BE2C (cell line): ENCODE measurements at regions not wholly inside any gene's neighbourhood (a gene's known extent, or its start where the extent isn't known, plus 50 kb on each side); places are given as distances from the start of the nearest gene placed in this dataset.

Source experiments
- DNase-seq: peaks from one replicate; pipeline ENCODE4 v3.0.0-alpha.2; 2020
- H3K27me3 ChIP-seq: fragments of 250-450 bp; sonication (Bioruptor Pico); 2 replicates; pipeline ENCODE4 v1.5.1; 2020; ENCODE audit warnings: mild to moderate bottlenecking
- H3K36me3 ChIP-seq: fragments of 250-450 bp; sonication (Bioruptor Pico); 2 replicates; pipeline ENCODE4 v1.5.1; 2020; ENCODE audit warnings: mild to moderate bottlenecking
- H3K4me1 ChIP-seq: fragments of 250-450 bp; sonication (Bioruptor Pico); 2 replicates; pipeline ENCODE4 v1.5.1; 2020
- H3K4me3 ChIP-seq: 2 replicates; pipeline ENCODE4 v1.5.1; 2011; ENCODE audit warnings: low read depth, low read length
- H3K9me3 ChIP-seq: fragments of 250-450 bp; sonication (Bioruptor Pico); 2 replicates; pipeline ENCODE4 v1.5.1; 2020
- CTCF ChIP-seq: IDR thresholded peaks from 2 replicates; pipeline ENCODE4 v1.5.1; 2012; ENCODE audit warnings: mild to moderate bottlenecking, low read depth, low read length

GRCh38 chr6:19554356-19555225, 282.6 kb upstream of the ID4 start:
- DNase-seq = no peak
- TF ChIP-seq CTCF = no peak

GRCh38 chr6:19557191-19557590, 280.0 kb upstream of the ID4 start:
- no peak for DNase-seq
- TF ChIP-seq CTCF = no peak
- Histone ChIP-seq H3K27me3 (no peaks in the 10 kb centered on the region), H3K4me1 (no peaks in the 10 kb centered on the region), H3K9me3 (no peaks in the 10 kb centered on the region; the same call in 1 of the 2 replicates), H3K36me3 (no peaks in the 10 kb centered on the region), H3K4me3 (no peak overlapping the region)

More at GRCh38 chr6:19554356-19555225, 282.6 kb upstream of the ID4 start:
- Histone ChIP-seq H3K36me3 (no peaks in the 10 kb centered on the region), H3K4me3 (no peak overlapping the region), H3K4me1 (no peaks in the 10 kb centered on the region), H3K9me3 (no peaks in the 10 kb centered on the region), H3K27me3 (no peaks in the 10 kb centered on the region)

GRCh38 chr6:19558201-19558600, 279.0 kb upstream of the ID4 start:
- no peak for TF ChIP-seq CTCF
- H3K4me3 ChIP-seq = no peak overlapping the region
- H3K4me1 ChIP-seq = no peaks in the 10 kb centered on the region
- H3K36me3 ChIP-seq = no peaks in the 10 kb centered on the region
- no peaks in the 10 kb centered on the region; the same call in 1 of the 2 replicates for H3K9me3 ChIP-seq
- no peak for DNase-seq
- H3K27me3 ChIP-seq = no peaks in the 10 kb centered on the region

- no peaks in the 10 kb centered on the region for H3K27me3 ChIP-seq
- no peak for DNase-seq
- TF ChIP-seq CTCF = no peak
- no peak overlapping the region for H3K4me3 ChIP-seq
- H3K9me3 ChIP-seq = no peaks in the 10 kb centered on the region; the same call in 1 of the 2 replicates
- no peaks in the 10 kb centered on the region for H3K4me1 ChIP-seq
- H3K36me3 ChIP-seq = no peaks in the 10 kb centered on the region
These were observed 278.2 kb upstream of the ID4 start for GRCh38 chr6:19558934-19559333.

- Histone ChIP-seq H3K27me3 (no peaks in the 10 kb centered on the region), H3K4me3 (no peak overlapping the region), H3K36me3 (no peaks in the 10 kb centered on the region), H3K9me3 (no peaks in the 10 kb centered on the region; the same call in 1 of the 2 replicates), H3K4me1 (no peaks in the 10 kb centered on the region)
- TF ChIP-seq CTCF = no peak
- no peak for DNase-seq
These were observed 274.7 kb upstream of the ID4 start for GRCh38 chr6:19562468-19562867.

- TF ChIP-seq CTCF = no peak
- H3K4me3 ChIP-seq = no peak overlapping the region
- H3K4me1 ChIP-seq = no peaks in the 10 kb centered on the region
- H3K36me3 ChIP-seq = no peaks in the 10 kb centered on the region
- no peak for DNase-seq
- no peaks in the 10 kb centered on the region for H3K27me3 ChIP-seq
- no peaks in the 10 kb centered on the region for H3K9me3 ChIP-seq
These were observed 267.6 kb upstream of the ID4 start for GRCh38 chr6:19569563-19569962.
